ENCODE measurements at regions not wholly inside any gene's neighbourhood (a gene's known extent, or its start where the extent isn't known, plus 50 kb on each side); places are given as distances from the start of the nearest gene placed in this dataset.

GRCh38 chr18:8978394-8978793, 124.1 kb upstream of the NDUFV2 start:
- Histone ChIP-seq H3K36me3 (no peaks in the 10 kb centered on the region), H3K9me3 (no peaks in the 10 kb centered on the region), H3K27me3 (replicated peaks; ENCODE audit: insufficient read depth) (no peaks in the 10 kb centered on the region), H3K4me3 (no peak overlapping the region), H3K27ac (no peak overlapping the region), H3K4me1 (replicated peaks) (no peaks in the 10 kb centered on the region)
- TF ChIP-seq POLR2AphosphoS5 (IDR thresholded peaks at IDR 0.05) (no peak), POLR2A (IDR thresholded peaks at IDR 0.05) (no peak), CTCF (IDR thresholded peaks at IDR 0.05) (no peak)
- 90% methylated on average over 6 of the region's 6 CpGs for WGBS
- no peak for DNase-seq (ENCODE audit: low spot score)
- intact Hi-C loops (cut with DNase I), result no loop called here

GRCh38 chr18:8979258-8979988, 123.1 kb upstream of the NDUFV2 start:
- Histone ChIP-seq H3K27ac (no peak overlapping the region), H3K9me3 (no peaks in the 10 kb centered on the region), H3K27me3 (replicated peaks; ENCODE audit: insufficient read depth) (no peaks in the 10 kb centered on the region), H3K4me3 (no peak overlapping the region), H3K4me1 (replicated peaks) (no peaks in the 10 kb centered on the region), H3K36me3 (no peaks in the 10 kb centered on the region)
- no peak for DNase-seq (ENCODE audit: low spot score)
- 93% methylated on average over 3 of the region's 3 CpGs for WGBS
- intact Hi-C loops (cut with DNase I), result no loop called here
- no peak for TF ChIP-seq POLR2AphosphoS5 (IDR thresholded peaks at IDR 0.05)
- no peak for TF ChIP-seq POLR2A (IDR thresholded peaks at IDR 0.05)
- no peak for TF ChIP-seq CTCF (IDR thresholded peaks at IDR 0.05)

- no peaks in the 10 kb centered on the region for H3K9me3 ChIP-seq
- no peak for DNase-seq (ENCODE audit: low spot score)
- H3K4me1 ChIP-seq (replicated peaks), result no peaks in the 10 kb centered on the region
- no peaks in the 10 kb centered on the region for H3K27me3 ChIP-seq (replicated peaks; ENCODE audit: insufficient read depth)
- 93% methylated on average over 6 of the region's 6 CpGs for WGBS
- no peaks in the 10 kb centered on the region for H3K36me3 ChIP-seq
- intact Hi-C loops (cut with DNase I), result no loop called here
- H3K4me3 ChIP-seq, result no peak overlapping the region
- no peak overlapping the region for H3K27ac ChIP-seq
- TF ChIP-seq POLR2A (IDR thresholded peaks at IDR 0.05), result no peak
These were observed 122.0 kb upstream of the NDUFV2 start for GRCh38 chr18:8980496-8980895.

- no peak overlapping the region for H3K27ac ChIP-seq
These were observed 121.6 kb upstream of the NDUFV2 start for GRCh38 chr18:8980918-8981317.

More at GRCh38 chr18:8980918-8981317, 121.6 kb upstream of the NDUFV2 start:
- intact Hi-C loops (cut with DNase I), result no loop called here
- H3K36me3 ChIP-seq, result no peaks in the 10 kb centered on the region
- TF ChIP-seq POLR2AphosphoS5 (IDR thresholded peaks at IDR 0.05) (no peak), CTCF (IDR thresholded peaks at IDR 0.05) (no peak), POLR2A (IDR thresholded peaks at IDR 0.05) (no peak)
- DNase-seq (ENCODE audit: low spot score), result no peak
- WGBS, result 78% methylated on average over 6 of the region's 6 CpGs
- no peaks in the 10 kb centered on the region for H3K9me3 ChIP-seq
- H3K27me3 ChIP-seq (replicated peaks; ENCODE audit: insufficient read depth), result no peaks in the 10 kb centered on the region
- no peaks in the 10 kb centered on the region for H3K4me1 ChIP-seq (replicated peaks)
- H3K4me3 ChIP-seq, result no peak overlapping the region

Measured in prostate gland (tissue), 2 donors.